ENCODE measurements at regions not wholly inside any gene's neighbourhood (a gene's known extent, or its start where the extent isn't known, plus 50 kb on each side); places are given as distances from the start of the nearest gene placed in this dataset.

DNA sequence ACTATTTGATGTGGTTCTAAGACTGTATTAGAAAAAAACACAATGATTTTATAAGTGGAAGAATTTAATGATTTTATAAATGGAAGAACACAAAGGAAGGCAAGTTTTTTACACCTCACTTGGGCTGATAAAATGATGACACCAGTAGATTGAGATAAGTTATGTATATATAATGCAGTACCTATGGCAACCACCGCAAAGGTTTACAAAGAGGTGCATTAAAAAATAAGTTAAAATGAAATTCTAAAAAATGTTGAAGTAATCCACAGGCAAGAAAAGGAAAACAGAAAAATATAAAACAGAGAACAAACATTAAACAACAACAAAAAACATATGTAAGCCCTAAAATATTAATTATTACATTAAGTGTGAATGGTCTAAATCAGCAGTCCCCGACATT is 490.9 kb upstream of the AADAT start:
- TF ChIP-seq, protein P1, sequence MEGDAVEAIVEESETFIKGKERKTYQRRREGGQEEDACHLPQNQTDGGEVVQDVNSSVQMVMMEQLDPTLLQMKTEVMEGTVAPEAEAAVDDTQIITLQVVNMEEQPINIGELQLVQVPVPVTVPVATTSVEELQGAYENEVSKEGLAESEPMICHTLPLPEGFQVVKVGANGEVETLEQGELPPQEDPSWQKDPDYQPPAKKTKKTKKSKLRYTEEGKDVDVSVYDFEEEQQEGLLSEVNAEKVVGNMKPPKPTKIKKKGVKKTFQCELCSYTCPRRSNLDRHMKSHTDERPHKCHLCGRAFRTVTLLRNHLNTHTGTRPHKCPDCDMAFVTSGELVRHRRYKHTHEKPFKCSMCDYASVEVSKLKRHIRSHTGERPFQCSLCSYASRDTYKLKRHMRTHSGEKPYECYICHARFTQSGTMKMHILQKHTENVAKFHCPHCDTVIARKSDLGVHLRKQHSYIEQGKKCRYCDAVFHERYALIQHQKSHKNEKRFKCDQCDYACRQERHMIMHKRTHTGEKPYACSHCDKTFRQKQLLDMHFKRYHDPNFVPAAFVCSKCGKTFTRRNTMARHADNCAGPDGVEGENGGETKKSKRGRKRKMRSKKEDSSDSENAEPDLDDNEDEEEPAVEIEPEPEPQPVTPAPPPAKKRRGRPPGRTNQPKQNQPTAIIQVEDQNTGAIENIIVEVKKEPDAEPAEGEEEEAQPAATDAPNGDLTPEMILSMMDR (IDR thresholded peaks at IDR 0.05), result peak in 1 of 3 experiments; percentile 31
- no peak for TF ChIP-seq POLR2A (IDR thresholded peaks at IDR 0.05)

All from testis (tissue), 2 donors.